Naive B cell (primary cell): ENCODE measurements at regions not wholly inside any gene's neighbourhood (a gene's known extent, or its start where the extent isn't known, plus 50 kb on each side); places are given as distances from the start of the nearest gene placed in this dataset.

Source experiments
- ATAC-seq, 2 donors: fragments of 150-1000 bp; cut with Tn5 transposase; 2 replicates each; pipeline ENCODE4 v1.10.0; 2021; ENCODE audit warnings: low read depth in 2 of 2, mild to moderate bottlenecking in 2 of 2, moderate library complexity in 2 of 2
- DNase-seq: peaks from one replicate; pipeline ENCODE4 v3.0.0; 2022
- H3K27ac Mint-ChIP-seq, 6 donors: one replicate each; pipeline ENCODE4 v1.8.0; 2020 to 2022; ENCODE audit warnings: mild to moderate bottlenecking in 6 of 6, mixed read lengths in 6 of 6, moderate library complexity in 5 of 6, inconsistent platforms in 2 of 6
- H3K27me3 Mint-ChIP-seq, 3 donors: one replicate each; pipeline ENCODE4 v1.8.0; 2021 to 2022; ENCODE audit warnings: mixed read lengths in 3 of 3, mild to moderate bottlenecking in 1 of 3
- H3K36me3 Mint-ChIP-seq, 2 donors: one replicate each; pipeline ENCODE4 v1.8.0; 2020 to 2022; ENCODE audit warnings: mixed read lengths in 2 of 2, inconsistent platforms in 1 of 2, mild to moderate bottlenecking in 1 of 2
- H3K4me1 Mint-ChIP-seq, 3 donors: one replicate each; pipeline ENCODE4 v1.8.0; 2020 to 2022; ENCODE audit warnings: mixed read lengths in 3 of 3, inconsistent platforms in 1 of 3, mild to moderate bottlenecking in 1 of 3, moderate library complexity in 1 of 3
- H3K4me3 Mint-ChIP-seq, 8 donors: one replicate each; pipeline ENCODE4 v1.8.0; 2020 to 2022; ENCODE audit warnings: mild to moderate bottlenecking in 8 of 8, mixed read lengths in 8 of 8, moderate library complexity in 8 of 8, inconsistent platforms in 2 of 8
- H3K9me3 Mint-ChIP-seq, 7 donors: one replicate each; pipeline ENCODE4 v1.8.0; 2020 to 2022; ENCODE audit warnings: mixed read lengths in 7 of 7, mild to moderate bottlenecking in 5 of 7, inconsistent platforms in 2 of 7, moderate library complexity in 1 of 7

GRCh38 chr14:60563113-60563512 lies 54.2 kb downstream of the SIX6 start:
- no peak overlapping the region for H3K27ac Mint-ChIP-seq
- no peaks in the 10 kb centered on the region for H3K9me3 Mint-ChIP-seq
- H3K36me3 Mint-ChIP-seq, result no peaks in the 10 kb centered on the region
- peaks cover 8 to 25% (median 17%) of the 10 kb centered on the region in 3 donors for H3K27me3 Mint-ChIP-seq
- H3K4me1 Mint-ChIP-seq, result peaks cover 0 to 5% (median 0%) of the 10 kb centered on the region in 3 donors
- DNase-seq (no peak), ATAC-seq (no peak)
- H3K4me3 Mint-ChIP-seq, result no peak overlapping the region

- no peak for DNase-seq
- Mint-ChIP-seq H3K9me3 (no peaks in the 10 kb centered on the region), H3K36me3 (no peaks in the 10 kb centered on the region), H3K27me3 (peaks cover 8 to 25% (median 9%) of the 10 kb centered on the region in 3 donors), H3K4me3 (no peak overlapping the region), H3K27ac (no peak overlapping the region), H3K4me1 (peaks cover 0 to 5% (median 0%) of the 10 kb centered on the region in 3 donors)
- ATAC-seq, result no peak
Measured at GRCh38 chr14:60565211-60565610, 56.3 kb downstream of the SIX6 start.

GRCh38 chr14:60566101-60566500 lies 57.2 kb downstream of the SIX6 start:
- H3K27ac Mint-ChIP-seq, result no peak overlapping the region
- H3K9me3 Mint-ChIP-seq, result no peaks in the 10 kb centered on the region
- no peaks in the 10 kb centered on the region for H3K36me3 Mint-ChIP-seq

GRCh38 chr14:60573943-60574495 lies 65.1 kb downstream of the SIX6 start:
- Mint-ChIP-seq H3K4me1 (no peaks in the 10 kb centered on the region), H3K9me3 (peaks cover 0 to 17% (median 5%) of the 10 kb centered on the region in 7 donors), H3K4me3 (no peak overlapping the region), H3K36me3 (peaks cover 0 to 6% of the 10 kb centered on the region in 2 donors), H3K27me3 (peaks cover 13 to 34% (median 26%) of the 10 kb centered on the region in 3 donors), H3K27ac (no peak overlapping the region)
- ATAC-seq (no peak), DNase-seq (no peak)

More at GRCh38 chr14:60566101-60566500, 57.2 kb downstream of the SIX6 start:
- no peak for DNase-seq
- H3K4me3 Mint-ChIP-seq, result no peak overlapping the region
- peaks cover 0 to 5% (median 0%) of the 10 kb centered on the region in 3 donors for H3K4me1 Mint-ChIP-seq
- peaks cover 8 to 25% (median 9%) of the 10 kb centered on the region in 3 donors for H3K27me3 Mint-ChIP-seq
- no peak for ATAC-seq

- Mint-ChIP-seq H3K27me3 (peaks cover 15 to 34% (median 26%) of the 10 kb centered on the region in 3 donors), H3K27ac (peak overlapping the region in 1 of 6 donors; percentile 14), H3K36me3 (peaks cover 0 to 6% of the 10 kb centered on the region in 2 donors), H3K9me3 (peaks cover 0 to 17% (median 5%) of the 10 kb centered on the region in 7 donors), H3K4me1 (no peaks in the 10 kb centered on the region), H3K4me3 (no peak overlapping the region)
- ATAC-seq, result no peak
- DNase-seq, result no peak
Measured at GRCh38 chr14:60575008-60575407, 66.1 kb downstream of the SIX6 start.

GRCh38 chr14:60585676-60586075 lies 63.6 kb downstream of the SIX1 start:
- no peaks in the 10 kb centered on the region for H3K4me1 Mint-ChIP-seq
- peaks cover 0 to 3% (median 0%) of the 10 kb centered on the region in 7 donors for H3K9me3 Mint-ChIP-seq
- DNase-seq (no peak), ATAC-seq (no peak)
- H3K4me3 Mint-ChIP-seq, result no peak overlapping the region
- peaks cover 7 to 13% (median 8%) of the 10 kb centered on the region in 3 donors for H3K27me3 Mint-ChIP-seq
- H3K36me3 Mint-ChIP-seq, result no peaks in the 10 kb centered on the region
- no peak overlapping the region for H3K27ac Mint-ChIP-seq

GRCh38 chr14:60589442-60589841 lies 59.8 kb downstream of the SIX1 start:
- H3K9me3 Mint-ChIP-seq, result peaks cover 0 to 3% (median 0%) of the 10 kb centered on the region in 7 donors
- no peaks in the 10 kb centered on the region for H3K36me3 Mint-ChIP-seq
- ATAC-seq, result no peak
- no peak overlapping the region for H3K27ac Mint-ChIP-seq
- no peak for DNase-seq
- peaks cover 13 to 15% (median 15%) of the 10 kb centered on the region in 3 donors for H3K27me3 Mint-ChIP-seq
- no peaks in the 10 kb centered on the region for H3K4me1 Mint-ChIP-seq
- no peak overlapping the region for H3K4me3 Mint-ChIP-seq

GRCh38 chr14:60590991-60591414 lies 58.3 kb downstream of the SIX1 start:
- Mint-ChIP-seq H3K27me3 (peaks cover 7 to 16% (median 14%) of the 10 kb centered on the region in 3 donors), H3K9me3 (no peaks in the 10 kb centered on the region), H3K4me1 (no peaks in the 10 kb centered on the region), H3K36me3 (no peaks in the 10 kb centered on the region), H3K4me3 (no peak overlapping the region), H3K27ac (no peak overlapping the region)
- ATAC-seq (no peak), DNase-seq (no peak)
